GM12873 (cell line): ENCODE measurements at regions not wholly inside any gene's neighbourhood (a gene's known extent, or its start where the extent isn't known, plus 50 kb on each side); places are given as distances from the start of the nearest gene placed in this dataset.

Experiments
- TF ChIP-seq, protein P1 (sequence below): IDR thresholded peaks from 2 replicates; pipeline ENCODE4 v1.5.1; 2012; ENCODE audit warnings: low read depth, mild to moderate bottlenecking, moderate library complexity, low read length, control low read depth; ENCODE audit not compliant: insufficient read depth; ENCODE audit errors: missing control alignments

DNA sequence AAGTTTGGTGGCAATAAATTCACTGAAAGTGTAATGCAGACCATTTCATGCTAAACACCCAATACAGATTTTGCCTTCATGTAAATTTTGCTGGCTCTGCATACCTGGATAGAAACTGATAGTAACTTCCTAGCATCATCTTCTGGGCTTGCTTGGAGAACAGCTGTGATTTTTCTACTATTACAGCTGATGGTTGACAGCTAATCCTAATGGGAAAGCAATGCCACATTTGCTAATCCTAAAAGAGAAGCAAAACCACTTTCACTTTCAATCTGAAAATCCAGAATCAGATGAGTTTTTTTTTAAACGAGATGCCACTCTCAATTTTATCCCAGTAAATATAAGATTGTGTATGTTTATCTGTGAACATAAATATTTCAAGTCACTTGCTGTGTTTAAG, 1035.9 kb downstream of the TRHDE start:
- TF ChIP-seq, protein P1, sequence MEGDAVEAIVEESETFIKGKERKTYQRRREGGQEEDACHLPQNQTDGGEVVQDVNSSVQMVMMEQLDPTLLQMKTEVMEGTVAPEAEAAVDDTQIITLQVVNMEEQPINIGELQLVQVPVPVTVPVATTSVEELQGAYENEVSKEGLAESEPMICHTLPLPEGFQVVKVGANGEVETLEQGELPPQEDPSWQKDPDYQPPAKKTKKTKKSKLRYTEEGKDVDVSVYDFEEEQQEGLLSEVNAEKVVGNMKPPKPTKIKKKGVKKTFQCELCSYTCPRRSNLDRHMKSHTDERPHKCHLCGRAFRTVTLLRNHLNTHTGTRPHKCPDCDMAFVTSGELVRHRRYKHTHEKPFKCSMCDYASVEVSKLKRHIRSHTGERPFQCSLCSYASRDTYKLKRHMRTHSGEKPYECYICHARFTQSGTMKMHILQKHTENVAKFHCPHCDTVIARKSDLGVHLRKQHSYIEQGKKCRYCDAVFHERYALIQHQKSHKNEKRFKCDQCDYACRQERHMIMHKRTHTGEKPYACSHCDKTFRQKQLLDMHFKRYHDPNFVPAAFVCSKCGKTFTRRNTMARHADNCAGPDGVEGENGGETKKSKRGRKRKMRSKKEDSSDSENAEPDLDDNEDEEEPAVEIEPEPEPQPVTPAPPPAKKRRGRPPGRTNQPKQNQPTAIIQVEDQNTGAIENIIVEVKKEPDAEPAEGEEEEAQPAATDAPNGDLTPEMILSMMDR = no peak

DNA sequence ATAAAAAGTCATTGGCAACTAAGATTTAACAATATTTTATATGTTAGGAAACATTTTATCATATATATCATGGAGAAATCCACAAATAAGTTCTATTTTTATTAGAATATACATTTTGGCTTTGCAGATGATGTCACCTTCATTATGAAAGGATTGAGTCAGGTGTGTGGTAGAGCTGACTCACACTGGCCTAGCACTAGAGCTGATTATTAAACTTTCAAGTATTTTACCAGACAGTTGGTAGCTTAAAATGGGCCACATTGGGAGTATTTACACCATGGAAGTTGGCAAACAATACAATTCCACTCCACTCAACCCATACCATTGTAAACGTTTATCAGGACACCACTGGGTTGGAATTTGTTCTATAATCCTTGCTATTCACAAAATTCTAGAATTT, 1036.6 kb downstream of the TRHDE start:
- TF ChIP-seq, protein P1 = no peak

DNA sequence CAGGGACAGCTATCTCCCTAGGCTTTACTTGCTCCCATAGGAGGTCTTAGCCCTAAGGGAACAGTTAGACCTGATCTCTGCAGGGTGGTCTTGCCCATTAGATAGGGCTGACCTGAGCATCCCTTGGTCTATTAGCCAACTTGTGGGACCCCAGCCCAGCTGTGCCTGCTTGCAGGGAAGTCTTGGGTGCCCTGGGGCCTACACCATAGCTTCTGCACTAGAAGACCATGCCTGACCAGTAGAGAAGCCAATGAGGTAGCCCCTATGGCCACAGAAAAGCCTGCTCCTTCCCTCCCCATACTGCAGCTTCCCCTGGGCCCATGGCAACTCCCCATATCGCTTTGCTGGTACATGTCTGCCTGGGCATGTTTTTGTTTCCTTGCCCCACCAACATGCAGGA, 1049.1 kb downstream of the TRHDE start:
- TF ChIP-seq, protein P1 = no peak

DNA sequence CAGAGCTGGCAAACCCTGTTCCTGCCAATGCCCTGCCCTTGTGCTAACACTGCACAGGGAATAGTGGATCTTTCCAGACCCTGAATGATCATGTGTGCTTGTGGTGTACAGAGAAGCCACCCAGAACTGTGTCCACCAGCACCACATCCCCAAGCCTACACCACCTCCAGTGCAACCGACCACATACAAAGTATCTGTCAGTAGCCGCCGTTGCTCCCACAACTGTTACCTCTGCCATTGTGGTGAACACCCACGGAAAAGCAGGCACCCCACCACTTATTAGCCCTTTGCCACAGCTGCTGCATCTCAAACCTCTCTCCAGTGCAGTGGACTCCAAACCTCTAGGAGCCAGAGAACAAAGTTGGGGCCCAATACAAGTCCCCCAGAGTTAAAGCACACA, 1049.6 kb downstream of the TRHDE start:
- TF ChIP-seq, protein P1 = no peak

DNA sequence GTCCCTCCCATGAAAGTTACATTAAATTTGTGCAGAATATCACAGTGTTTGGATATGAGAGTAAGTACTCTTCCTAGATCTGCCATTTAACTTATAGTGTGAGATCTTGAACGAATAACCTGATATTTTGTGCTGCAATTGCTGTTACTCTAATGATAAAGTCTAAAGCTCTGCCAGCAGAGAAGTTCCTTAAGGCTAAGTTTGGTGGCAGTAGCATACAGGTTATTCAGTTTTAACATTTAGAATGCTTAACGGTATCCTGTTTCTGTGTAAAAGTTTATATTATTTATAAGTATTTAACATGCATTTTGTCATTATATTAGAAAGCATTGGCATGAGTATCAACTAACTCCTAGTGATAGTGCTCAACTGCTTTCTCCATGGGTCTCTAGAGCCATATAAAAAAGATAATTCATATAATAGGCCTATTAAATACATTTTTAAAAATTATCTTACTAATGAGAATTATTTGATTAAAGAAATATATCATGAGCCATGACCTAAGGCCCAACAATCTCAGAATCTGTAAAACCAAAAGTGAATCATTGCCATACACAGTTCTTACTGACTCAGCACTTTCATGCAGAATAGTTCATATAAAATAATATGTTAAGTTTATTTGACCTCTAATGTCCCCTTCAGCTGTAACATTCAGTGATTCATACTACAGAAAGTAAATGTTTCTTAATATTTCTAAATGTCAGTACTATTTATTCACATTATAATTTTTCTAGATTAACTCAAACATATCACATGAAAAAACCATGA, 1058.6 kb downstream of the TRHDE start:
- TF ChIP-seq, protein P1 = no peak

DNA sequence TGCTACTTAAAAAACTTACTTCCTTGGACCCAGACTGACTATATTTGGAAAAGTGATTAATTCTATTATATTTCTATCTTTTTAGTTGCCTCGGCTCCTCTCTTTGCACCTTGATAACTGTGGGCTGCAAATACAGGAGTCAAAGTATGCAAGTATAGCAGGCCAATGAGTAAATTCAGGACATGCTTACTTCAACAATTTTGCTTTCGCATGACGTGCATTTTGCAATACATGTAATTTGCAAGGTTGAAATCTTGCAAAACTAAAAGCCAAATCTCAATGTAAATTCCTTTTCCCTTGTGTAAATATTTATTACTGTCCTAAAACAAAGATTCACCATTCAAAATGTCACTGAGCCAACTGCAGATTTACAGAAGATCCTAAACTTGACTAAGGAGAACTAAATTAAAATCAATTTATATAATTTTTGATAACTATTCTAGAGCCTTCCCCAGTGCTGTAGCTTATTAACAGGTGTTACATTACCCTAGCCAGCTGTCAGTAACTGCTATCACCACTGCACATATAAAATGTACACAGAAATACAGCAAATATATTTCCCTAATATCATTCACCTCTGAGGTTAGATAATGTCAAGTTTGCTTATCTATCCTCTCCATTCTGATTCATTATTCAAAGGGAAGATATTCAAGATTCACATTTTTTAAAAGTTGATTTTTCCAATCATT, 1069.5 kb downstream of the TRHDE start:
- TF ChIP-seq, protein P1 = no peak

DNA sequence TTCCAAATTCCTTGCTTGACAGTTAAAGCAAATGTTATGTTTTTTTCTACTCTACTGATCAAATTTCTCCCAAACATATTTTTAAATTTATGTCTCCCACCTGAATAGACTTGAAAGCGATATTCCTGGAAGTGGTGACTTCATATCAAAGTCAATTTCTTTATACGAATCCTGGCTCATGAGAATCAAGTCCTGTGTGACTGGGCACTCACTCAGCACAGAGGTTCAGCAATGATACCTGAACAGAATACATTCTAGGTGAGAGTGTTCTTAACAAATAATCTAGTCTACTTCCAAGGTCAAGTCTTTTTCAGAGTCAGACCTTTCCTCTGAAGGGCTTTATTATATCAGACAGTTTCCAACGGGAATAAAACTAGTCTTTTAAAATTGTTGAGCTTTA, 1070.6 kb downstream of the TRHDE start:
- TF ChIP-seq, protein P1 = no peak
